Fibroblast of mammary gland (primary cell): ENCODE measurements at regions not wholly inside any gene's neighbourhood (a gene's known extent, or its start where the extent isn't known, plus 50 kb on each side); places are given as distances from the start of the nearest gene placed in this dataset.

Experiments
- DNase-seq: peaks from one replicate; pipeline ENCODE4 v3.0.0-alpha.2; 2010; ENCODE audit warnings: low read depth
- H3K4me3 ChIP-seq: 2 replicates; pipeline ENCODE4 v1.5.1; 2011; ENCODE audit warnings: low read depth, mild to moderate bottlenecking, low read length, moderate library complexity; ENCODE audit not compliant: control insufficient read depth
- TF ChIP-seq, protein P1 (sequence below): conservative IDR thresholded peaks from 2 replicates; pipeline ENCODE4 v1.5.1; 2011; ENCODE audit warnings: low read depth, low read length, inconsistent platforms; ENCODE audit not compliant: control insufficient read depth, insufficient read depth

GRCh38 chr7:121525155-121525819, 129.2 kb upstream of the FAM3C start:
- no peak overlapping the region for H3K4me3 ChIP-seq
- TF ChIP-seq, protein P1, sequence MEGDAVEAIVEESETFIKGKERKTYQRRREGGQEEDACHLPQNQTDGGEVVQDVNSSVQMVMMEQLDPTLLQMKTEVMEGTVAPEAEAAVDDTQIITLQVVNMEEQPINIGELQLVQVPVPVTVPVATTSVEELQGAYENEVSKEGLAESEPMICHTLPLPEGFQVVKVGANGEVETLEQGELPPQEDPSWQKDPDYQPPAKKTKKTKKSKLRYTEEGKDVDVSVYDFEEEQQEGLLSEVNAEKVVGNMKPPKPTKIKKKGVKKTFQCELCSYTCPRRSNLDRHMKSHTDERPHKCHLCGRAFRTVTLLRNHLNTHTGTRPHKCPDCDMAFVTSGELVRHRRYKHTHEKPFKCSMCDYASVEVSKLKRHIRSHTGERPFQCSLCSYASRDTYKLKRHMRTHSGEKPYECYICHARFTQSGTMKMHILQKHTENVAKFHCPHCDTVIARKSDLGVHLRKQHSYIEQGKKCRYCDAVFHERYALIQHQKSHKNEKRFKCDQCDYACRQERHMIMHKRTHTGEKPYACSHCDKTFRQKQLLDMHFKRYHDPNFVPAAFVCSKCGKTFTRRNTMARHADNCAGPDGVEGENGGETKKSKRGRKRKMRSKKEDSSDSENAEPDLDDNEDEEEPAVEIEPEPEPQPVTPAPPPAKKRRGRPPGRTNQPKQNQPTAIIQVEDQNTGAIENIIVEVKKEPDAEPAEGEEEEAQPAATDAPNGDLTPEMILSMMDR = no peak
- no peak for DNase-seq

DNA sequence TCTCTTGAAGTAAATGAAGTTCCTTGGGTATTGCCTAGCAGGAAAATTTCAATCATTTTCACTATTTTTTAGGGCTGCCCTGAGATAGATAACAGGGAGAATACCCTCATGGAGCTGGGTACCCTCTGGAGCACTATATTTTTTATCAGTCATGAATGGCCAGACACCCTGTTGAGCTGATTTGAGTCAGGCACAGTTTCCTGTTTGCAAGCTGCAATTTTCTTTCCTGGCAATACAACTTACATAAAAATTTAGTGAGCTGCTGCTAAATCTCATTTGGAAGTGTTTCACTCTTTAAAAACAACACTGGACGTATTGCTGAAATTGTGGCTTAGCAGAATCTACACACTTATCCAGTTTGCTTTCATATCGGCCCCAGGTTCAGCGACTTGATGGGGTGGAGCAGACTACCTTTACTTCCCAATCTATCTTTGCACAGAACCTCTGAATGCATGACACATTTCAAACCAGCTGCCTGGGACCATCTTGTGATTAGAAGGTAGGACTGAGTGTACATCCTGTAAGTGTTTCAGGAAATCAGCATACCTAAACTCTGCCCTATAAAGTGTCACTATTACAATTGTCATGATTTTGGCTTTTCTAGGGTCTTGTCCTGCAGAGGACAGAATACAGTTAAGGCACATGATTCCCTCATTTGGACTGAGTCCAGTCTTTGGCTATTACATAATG, 125.7 kb upstream of the FAM3C start:
- DNase-seq = no peak
- TF ChIP-seq, protein P1 = no peak
- H3K4me3 ChIP-seq = no peak overlapping the region

- no peak for DNase-seq
- no peak overlapping the region for H3K4me3 ChIP-seq
- TF ChIP-seq, protein P1 = no peak
Measured at GRCh38 chr7:121520911-121521310, 124.8 kb upstream of the FAM3C start.

GRCh38 chr7:121519548-121520521, 123.7 kb upstream of the FAM3C start:
- TF ChIP-seq, protein P1 = no peak
- H3K4me3 ChIP-seq = no peak overlapping the region
- peak; percentile 91 for DNase-seq

- no peak for DNase-seq
- TF ChIP-seq, protein P1 = no peak
- no peak overlapping the region for H3K4me3 ChIP-seq
Measured at GRCh38 chr7:121517591-121517990, 121.5 kb upstream of the FAM3C start.

GRCh38 chr7:121516821-121517220, 120.7 kb upstream of the FAM3C start:
- no peak for DNase-seq
- no peak overlapping the region for H3K4me3 ChIP-seq
- TF ChIP-seq, protein P1 = no peak
